ENCODE measurements at regions not wholly inside any gene's neighbourhood (a gene's known extent, or its start where the extent isn't known, plus 50 kb on each side); places are given as distances from the start of the nearest gene placed in this dataset.
"Not testable (repeated sequence)": the region's sequence is repeated elsewhere in the genome, so short reads cannot be mapped to it uniquely, and the experiment has no call there.

DNA sequence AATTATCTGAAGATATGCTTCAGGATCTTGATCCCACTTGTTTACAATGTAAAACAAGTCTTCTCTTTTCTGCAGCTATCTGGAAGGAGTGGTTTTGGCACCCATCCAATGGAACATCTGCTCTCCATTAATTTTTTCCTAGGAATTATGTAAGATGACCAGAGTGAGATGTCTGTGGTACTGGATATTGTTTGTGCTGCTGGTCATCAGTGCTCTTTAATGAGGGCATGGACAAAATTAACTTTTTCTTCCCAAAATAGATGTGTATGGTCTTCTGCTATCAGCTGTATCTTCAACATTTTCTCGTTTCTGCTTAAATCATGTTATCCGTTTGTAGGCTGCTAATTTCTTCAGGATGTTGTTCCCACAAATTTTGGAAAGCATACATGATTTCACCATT, 415.4 kb upstream of the KLHL1 start:
- no peak for FAIRE-seq
- no peak for DNase-seq (ENCODE audit: insufficient read length)
- TF ChIP-seq POLR2AphosphoS5 (IDR thresholded peaks at IDR 0.05; ENCODE audit: low read depth, low read length) (no peak), POLR2A (IDR thresholded peaks at IDR 0.05; ENCODE audit: low read depth, low read length) (no peak), TAF1 (IDR thresholded peaks at IDR 0.05; ENCODE audit: borderline replicate concordance, low read depth, low read length) (no peak)

- FAIRE-seq (no peak), DNase-seq (ENCODE audit: insufficient read length) (no peak)
- TF ChIP-seq TAF1 (IDR thresholded peaks at IDR 0.05; ENCODE audit: borderline replicate concordance, low read depth, low read length) (no peak), POLR2A (IDR thresholded peaks at IDR 0.05; ENCODE audit: low read depth, low read length) (no peak), POLR2AphosphoS5 (IDR thresholded peaks at IDR 0.05; ENCODE audit: low read depth, low read length) (no peak)
Measured at GRCh38 chr13:70520275-70521036, 412.2 kb upstream of the KLHL1 start.

- no peak for DNase-seq (ENCODE audit: insufficient read length)
- FAIRE-seq = no peak
- TF ChIP-seq POLR2AphosphoS5 (IDR thresholded peaks at IDR 0.05; ENCODE audit: low read depth, low read length) (no peak), POLR2A (IDR thresholded peaks at IDR 0.05; ENCODE audit: low read depth, low read length) (no peak), TAF1 (IDR thresholded peaks at IDR 0.05; ENCODE audit: borderline replicate concordance, low read depth, low read length) (no peak)
Measured at GRCh38 chr13:70518081-70518480, 409.8 kb upstream of the KLHL1 start.

- no peak for TF ChIP-seq TAF1 (IDR thresholded peaks at IDR 0.05; ENCODE audit: borderline replicate concordance, low read depth, low read length)
- TF ChIP-seq POLR2A (IDR thresholded peaks at IDR 0.05; ENCODE audit: low read depth, low read length) = no peak
- TF ChIP-seq POLR2AphosphoS5 (IDR thresholded peaks at IDR 0.05; ENCODE audit: low read depth, low read length) = no peak
- FAIRE-seq (no peak), DNase-seq (ENCODE audit: insufficient read length) (no peak)
Measured at GRCh38 chr13:70516226-70516625, 408.0 kb upstream of the KLHL1 start.

DNA sequence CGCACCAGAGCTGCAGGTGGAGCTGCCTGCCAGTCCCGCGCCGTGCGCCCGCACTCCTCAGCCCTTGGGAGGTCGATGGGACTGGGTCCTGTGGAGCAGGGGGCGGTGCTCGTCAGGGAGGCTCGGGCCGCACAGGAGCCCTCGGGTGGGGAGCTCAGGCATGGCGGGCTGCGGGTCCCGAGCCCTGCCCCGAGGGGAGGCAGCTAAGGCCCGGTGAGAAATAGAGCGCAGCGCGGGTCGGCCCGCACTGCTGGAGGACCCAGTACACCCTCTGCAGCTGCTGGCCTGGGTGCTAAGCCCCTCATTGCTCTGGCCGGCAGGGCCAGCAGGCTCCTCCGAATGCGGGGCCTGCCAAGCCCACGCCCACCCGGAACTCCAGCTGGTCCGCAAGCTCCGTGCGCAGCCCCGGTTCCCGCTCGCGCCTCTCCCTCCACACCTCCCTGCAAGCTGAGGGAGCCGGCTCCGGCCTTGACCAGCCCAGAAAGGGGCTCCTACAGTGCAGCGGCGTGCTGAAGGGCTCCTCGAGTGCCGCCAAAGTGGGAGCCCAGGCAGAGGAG, 403.7 kb upstream of the KLHL1 start:
- not testable (repeated sequence) for FAIRE-seq; DNase-seq (ENCODE audit: insufficient read length)

GRCh38 chr13:70505809-70506208, 397.6 kb upstream of the KLHL1 start:
- TF ChIP-seq POLR2AphosphoS5 (IDR thresholded peaks at IDR 0.05; ENCODE audit: low read depth, low read length) (no peak), POLR2A (IDR thresholded peaks at IDR 0.05; ENCODE audit: low read depth, low read length) (no peak), TAF1 (IDR thresholded peaks at IDR 0.05; ENCODE audit: borderline replicate concordance, low read depth, low read length) (no peak)
- DNase-seq (ENCODE audit: insufficient read length) (no peak), FAIRE-seq (no peak)

- FAIRE-seq (no peak), DNase-seq (ENCODE audit: insufficient read length) (no peak)
- TF ChIP-seq POLR2AphosphoS5 (IDR thresholded peaks at IDR 0.05; ENCODE audit: low read depth, low read length) = no peak
- TF ChIP-seq TAF1 (IDR thresholded peaks at IDR 0.05; ENCODE audit: borderline replicate concordance, low read depth, low read length) = no peak
- no peak for TF ChIP-seq POLR2A (IDR thresholded peaks at IDR 0.05; ENCODE audit: low read depth, low read length)
Measured at GRCh38 chr13:70502944-70503343, 394.7 kb upstream of the KLHL1 start.

GRCh38 chr13:70490320-70490935, 382.2 kb upstream of the KLHL1 start:
- DNase-seq (ENCODE audit: insufficient read length) = no peak
- TF ChIP-seq POLR2A (IDR thresholded peaks at IDR 0.05; ENCODE audit: low read depth, low read length) (no peak), TAF1 (IDR thresholded peaks at IDR 0.05; ENCODE audit: borderline replicate concordance, low read depth, low read length) (no peak), POLR2AphosphoS5 (IDR thresholded peaks at IDR 0.05; ENCODE audit: low read depth, low read length) (no peak)
- no peak for FAIRE-seq

DNA sequence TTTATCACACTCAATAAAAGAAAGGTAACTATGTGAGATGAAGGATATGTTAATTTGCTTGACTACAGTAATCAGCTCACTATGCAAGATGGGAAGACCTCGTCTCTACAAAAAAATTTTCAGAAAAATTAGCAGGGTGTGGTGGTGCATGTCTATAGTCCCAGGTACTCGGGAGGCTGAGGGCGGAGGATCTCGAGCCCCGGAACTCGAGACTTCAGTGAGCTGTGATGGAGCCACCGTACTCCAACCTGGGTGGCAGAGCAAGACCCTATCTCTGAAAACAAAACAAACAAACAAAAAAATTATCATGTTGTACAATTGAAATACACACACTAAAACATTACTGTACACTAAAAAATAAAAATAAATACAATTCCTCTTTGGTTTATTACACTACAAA, 376.7 kb upstream of the KLHL1 start:
- DNase-seq (ENCODE audit: insufficient read length) = no peak
- no peak for FAIRE-seq
- no peak for TF ChIP-seq POLR2A (IDR thresholded peaks at IDR 0.05; ENCODE audit: low read depth, low read length)

DNA sequence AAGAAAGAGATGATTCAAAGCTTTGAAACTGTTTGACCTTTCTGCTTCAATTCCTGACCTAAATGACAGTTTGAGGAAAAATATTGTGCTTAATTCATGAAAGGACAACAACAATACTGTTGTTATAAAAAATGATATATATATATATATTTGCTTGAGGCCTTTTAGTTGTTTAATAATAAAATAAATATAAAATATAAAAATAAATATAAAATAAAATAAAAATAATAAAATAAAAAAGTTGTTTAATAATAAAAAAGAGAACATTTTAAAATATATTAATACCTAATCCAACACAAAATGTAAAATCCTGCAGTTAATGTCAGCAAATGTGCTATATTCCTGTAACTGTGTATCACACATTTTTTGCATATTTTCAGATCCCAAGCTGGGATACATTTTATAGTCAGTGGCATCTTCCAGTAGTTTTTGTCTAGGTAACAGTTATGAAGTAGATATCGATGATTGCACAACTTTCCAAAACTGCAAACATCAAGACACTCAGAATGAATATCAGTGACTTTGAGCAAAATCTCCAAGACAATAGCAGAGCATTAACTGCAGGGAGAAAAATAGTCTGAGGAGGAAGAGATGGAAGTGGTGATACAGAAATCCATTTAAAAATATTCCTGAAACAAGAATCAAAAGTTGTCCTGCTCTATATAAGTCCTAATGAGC, 375.5 kb upstream of the KLHL1 start:
- DNase-seq (ENCODE audit: insufficient read length) = no peak
- TF ChIP-seq POLR2A (IDR thresholded peaks at IDR 0.05; ENCODE audit: low read depth, low read length) (no peak), TAF1 (IDR thresholded peaks at IDR 0.05; ENCODE audit: borderline replicate concordance, low read depth, low read length) (no peak), POLR2AphosphoS5 (IDR thresholded peaks at IDR 0.05; ENCODE audit: low read depth, low read length) (no peak)
- no peak for FAIRE-seq

DNA sequence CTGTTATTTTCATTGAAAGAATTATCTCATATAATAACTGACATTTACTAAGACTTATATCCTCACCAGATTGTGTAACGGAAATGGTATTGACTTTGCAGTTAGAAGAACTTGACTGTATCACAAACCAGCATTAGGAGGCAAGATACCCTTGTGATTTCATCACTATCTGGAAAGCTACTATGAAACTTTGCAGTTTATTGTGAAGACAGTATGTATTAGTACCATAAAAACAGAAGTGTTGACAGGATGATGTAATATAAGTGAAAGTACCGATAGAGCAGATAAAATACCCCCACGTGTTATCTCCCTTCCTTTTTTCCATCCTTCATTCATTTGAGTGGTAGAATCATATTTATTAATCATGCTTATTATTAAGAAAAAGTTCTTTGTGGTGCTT, 365.7 kb upstream of the KLHL1 start:
- no peak for FAIRE-seq
- DNase-seq (ENCODE audit: insufficient read length) = no peak
- TF ChIP-seq POLR2AphosphoS5 (IDR thresholded peaks at IDR 0.05; ENCODE audit: low read depth, low read length) (no peak), TAF1 (IDR thresholded peaks at IDR 0.05; ENCODE audit: borderline replicate concordance, low read depth, low read length) (no peak), POLR2A (IDR thresholded peaks at IDR 0.05; ENCODE audit: low read depth, low read length) (no peak)

- DNase-seq (ENCODE audit: insufficient read length) (no peak), FAIRE-seq (no peak)
- TF ChIP-seq POLR2A (IDR thresholded peaks at IDR 0.05; ENCODE audit: low read depth, low read length) (no peak), TAF1 (IDR thresholded peaks at IDR 0.05; ENCODE audit: borderline replicate concordance, low read depth, low read length) (no peak), POLR2AphosphoS5 (IDR thresholded peaks at IDR 0.05; ENCODE audit: low read depth, low read length) (no peak)
Measured at GRCh38 chr13:70469077-70469476, 360.8 kb upstream of the KLHL1 start.
